GM18867 (cell line): ENCODE measurements at regions not wholly inside any gene's neighbourhood (a gene's known extent, or its start where the extent isn't known, plus 50 kb on each side); places are given as distances from the start of the nearest gene placed in this dataset.
"Not testable (repeated sequence)": the region's sequence is repeated elsewhere in the genome, so short reads cannot be mapped to it uniquely, and the experiment has no call there.

Experiments
- ATAC-seq: cut with Tn5 transposase; IDR thresholded peaks from one replicate; pipeline ENCODE4 v1.9.1; 2021; ENCODE audit warnings: mild to moderate bottlenecking, moderate library complexity; ENCODE audit not compliant: unreplicated experiment

DNA sequence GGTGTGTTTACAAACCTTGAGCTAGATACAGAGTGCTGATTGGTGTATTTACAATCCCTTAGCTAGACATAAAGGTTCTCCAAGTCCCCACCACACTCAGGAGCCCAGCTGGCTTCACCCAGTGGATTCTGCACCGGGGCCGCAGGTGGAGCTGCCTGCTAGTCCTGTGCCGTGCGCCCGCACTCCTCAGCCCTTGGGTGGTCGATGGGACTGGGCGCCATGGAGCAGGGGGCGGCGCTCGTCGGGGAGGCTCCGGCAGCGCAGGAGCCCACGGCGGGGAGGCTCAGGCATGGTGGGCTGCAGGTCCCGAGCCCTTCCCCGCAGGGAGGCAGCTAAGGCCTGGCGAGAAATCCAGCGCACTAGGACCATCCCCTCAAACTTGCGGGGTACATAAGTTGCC, 124.2 kb upstream of the EEF2KMT start:
- ATAC-seq: not testable (repeated sequence)

DNA sequence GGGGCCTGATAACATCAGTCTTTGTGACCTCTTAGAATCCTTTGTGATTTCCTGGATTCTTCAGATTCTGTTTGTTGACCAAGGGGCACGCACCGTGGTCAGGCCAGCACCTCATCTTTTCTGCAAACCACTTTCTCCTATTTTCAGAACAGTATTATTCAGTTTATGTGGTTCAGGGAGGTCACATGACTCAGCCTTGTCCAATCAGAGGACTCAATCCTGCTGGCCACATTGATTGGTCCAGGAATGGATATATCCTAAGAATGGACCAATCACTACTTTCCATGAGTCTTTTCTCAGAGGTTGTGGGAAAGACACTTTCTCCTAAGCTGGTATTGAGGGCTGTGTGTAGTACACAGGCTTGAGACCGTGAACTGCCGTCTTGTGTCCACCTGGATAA, 123.1 kb upstream of the EEF2KMT start:
- ATAC-seq: no peak

DNA sequence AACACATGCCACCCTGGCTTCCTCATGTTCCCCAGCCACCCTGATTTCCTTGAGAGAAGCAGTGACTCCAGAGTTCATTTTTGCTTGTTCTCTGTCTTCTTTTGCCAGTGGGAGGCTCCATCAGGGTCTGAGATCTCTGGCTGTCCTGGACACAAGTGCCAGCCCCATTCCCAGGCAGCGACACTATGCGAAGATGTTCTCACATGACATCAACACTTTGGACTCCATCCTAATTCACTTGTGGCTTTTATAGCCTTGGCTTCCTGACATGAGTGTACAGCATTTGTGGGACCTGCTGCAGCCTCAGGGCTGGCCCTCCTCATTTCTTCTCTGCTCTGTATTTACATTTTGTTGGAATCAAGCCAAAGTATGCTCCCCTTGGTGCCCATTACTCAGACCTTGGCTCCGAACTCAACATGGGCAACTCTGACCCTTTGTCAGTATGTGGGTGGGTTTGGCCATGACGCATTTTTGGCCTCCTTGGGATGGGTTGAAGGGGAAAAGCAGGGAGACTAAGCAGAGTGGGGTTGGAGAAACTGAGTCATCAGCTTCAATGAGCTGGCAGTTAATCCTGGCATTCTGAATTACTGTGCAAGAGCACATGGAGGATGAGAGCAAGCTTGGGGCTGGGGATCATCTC, 119.0 kb upstream of the EEF2KMT start:
- ATAC-seq: no peak

DNA sequence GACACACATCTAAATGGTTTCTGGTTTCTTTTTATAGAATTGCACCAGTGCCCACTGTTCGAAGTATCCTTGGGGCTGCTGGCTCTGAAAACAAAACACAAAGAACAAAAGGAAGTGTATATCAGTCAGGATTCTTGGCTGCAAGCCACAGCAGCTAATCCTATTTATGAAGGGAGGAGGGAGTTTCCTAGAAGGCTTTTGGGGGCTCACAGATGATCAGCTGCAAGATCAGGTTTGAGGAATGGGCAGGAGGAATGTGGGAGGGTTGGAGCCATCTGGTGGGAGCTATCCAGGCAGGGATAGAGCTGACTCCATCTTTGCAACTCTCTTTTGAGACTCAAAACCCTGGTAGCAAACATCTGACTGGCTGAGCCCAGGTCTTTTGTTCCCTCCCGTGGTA, 118.3 kb upstream of the EEF2KMT start:
- ATAC-seq: no peak

DNA sequence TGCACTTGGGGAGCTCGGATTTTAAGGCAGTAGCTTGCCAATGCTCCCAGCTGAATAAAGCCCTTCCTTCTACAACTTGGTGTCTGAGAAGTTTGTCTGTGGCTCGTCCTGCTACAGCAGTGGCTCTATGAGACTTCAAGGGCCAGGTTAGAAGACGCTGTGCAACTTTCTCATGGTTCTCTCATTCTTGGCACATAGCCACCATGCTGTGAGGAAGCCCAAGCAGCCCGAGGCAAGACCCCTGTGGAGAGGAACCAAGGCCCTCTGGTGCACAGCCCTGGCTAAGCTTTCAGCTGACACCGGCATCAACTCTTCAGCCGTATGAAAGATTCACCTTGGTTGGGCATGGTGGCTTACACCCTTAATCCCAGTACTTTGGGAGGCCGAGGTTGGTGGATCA, 116.9 kb upstream of the EEF2KMT start:
- ATAC-seq: no peak

DNA sequence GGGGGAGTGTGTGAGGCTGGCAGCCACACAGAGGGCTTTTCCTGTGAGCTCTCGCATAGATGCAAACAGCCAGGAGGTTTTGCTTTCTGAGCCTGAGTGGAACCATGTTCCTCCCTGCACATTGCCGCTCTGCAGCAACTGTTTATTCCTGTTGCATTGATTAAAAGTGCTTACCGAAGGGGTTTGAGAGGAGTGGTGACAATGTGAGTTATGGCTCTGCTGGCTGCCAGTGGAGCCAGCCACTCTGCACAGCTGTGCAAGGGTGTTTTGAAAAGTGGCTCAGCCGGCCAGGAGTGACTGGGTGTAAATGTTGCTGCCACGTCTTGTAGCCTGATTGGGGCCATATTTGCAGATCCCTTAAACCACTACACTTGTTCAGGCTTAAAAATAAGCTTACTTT, 114.9 kb upstream of the EEF2KMT start:
- not testable (repeated sequence) for ATAC-seq

DNA sequence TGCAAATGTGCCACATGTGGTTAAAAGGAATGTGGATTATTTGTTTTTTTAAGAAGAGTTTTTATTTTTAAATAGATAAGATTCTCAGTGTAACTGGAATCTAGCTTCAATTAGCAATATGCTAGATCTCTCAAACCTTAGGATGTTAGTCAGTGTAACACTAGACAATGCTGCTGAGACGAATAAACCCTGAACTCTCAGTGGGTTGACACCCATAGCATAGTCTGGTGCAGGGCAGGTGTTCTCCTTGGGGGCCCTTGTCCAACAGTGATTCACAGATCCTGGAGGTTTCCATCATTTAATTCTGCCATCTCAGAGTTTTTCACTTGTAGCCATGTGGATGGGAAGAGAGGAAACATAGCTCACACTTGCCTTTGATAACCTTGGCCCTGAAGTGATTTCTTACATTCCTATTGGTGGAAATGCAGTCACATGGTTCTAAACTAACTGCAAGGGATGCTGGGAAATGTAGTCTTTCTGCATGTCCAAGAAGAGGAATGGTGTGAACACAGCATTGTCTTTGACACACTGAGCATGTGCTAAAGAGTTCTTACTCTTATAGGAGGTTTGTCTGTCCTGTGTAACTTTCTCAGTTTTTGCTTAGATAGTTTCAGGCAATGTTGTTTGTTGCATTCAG, 110.4 kb upstream of the EEF2KMT start:
- ATAC-seq: not testable (repeated sequence)

DNA sequence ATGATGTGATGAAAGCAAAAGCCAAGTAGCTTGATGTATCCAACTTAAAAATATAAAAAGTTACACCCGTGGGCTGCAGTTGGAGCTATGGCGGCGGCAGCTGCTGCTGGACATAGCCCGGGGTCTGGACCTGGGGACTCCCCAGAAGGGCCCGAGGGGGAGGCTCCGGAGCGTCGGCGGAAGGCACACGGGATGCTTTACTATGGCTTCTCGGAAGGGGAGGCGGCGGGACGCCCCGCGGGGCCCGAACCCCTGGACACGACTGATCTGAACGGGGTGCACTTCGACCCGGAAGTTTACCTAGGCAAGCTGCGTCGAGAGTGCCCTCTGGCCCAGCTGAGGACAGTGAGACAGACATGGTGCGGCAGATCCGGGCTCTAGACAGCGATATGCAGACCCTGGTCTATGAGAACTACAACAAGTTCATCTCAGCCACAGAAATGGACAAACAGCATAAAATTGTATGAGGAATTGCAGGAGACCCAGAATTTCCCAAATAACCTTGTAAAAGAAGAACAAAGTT, 109.5 kb upstream of the EEF2KMT start:
- no peak for ATAC-seq

DNA sequence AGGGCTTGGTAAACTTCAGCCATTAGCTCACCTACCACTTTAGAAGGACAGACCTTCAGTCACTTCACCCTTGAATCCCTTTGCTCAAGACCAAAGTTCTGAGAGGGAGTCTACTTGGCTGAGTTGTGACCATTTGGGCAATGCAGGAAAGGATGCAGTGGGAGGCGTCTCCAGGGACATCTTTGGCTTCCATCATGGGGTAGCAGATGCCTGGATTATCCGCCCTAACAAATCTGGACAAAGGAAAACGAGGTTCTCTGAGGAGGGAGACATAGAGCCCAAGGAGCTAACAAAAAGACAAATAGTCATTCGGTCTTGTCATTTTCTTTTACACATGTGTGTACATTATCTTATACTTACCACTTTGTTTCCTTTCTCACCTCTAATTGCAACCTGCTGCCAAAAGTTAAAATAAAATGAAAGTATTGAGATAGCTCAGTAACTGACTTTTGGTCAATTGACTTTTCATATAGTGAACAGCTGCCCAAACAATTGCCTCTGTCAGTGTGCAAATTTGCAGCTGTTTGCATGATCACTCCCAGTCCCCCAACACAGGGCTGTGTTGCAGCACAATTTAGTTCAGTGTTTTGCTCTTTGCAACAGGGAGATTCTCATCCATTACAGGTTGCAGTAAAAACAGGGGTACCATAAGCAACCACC, 108.9 kb upstream of the EEF2KMT start:
- ATAC-seq: no peak

DNA sequence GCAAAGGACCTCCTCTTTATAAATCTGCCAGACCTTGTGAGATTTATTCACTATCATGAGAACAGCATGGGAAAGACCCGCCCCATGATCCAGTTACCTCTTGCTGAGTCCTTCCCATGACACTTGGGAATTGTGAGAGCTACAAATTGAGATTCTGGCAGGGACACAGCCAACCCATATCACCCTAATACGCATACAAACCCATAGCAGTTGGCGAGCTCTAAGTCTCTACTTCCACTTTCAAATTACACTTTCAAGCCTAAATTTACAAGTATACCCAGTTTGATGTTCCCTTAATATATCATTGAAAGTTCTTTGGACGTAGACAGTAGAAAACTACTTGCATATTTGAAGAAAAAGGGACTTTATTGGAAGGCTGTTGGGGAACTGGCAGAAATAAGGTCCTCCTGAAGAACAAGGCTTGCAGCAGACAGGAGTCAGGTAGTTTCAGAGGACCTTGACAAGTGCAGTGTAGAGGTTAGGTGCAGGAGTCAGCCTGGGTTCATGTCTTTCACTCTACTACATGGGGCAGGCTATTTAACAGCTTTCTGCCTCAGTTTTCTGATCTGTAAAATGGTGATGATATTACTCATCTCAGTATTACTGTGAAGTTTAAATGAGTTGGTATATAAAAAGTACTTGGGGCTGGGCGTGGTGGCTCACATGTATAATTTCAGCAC, 107.9 kb upstream of the EEF2KMT start:
- peak; percentile 74 for ATAC-seq

DNA sequence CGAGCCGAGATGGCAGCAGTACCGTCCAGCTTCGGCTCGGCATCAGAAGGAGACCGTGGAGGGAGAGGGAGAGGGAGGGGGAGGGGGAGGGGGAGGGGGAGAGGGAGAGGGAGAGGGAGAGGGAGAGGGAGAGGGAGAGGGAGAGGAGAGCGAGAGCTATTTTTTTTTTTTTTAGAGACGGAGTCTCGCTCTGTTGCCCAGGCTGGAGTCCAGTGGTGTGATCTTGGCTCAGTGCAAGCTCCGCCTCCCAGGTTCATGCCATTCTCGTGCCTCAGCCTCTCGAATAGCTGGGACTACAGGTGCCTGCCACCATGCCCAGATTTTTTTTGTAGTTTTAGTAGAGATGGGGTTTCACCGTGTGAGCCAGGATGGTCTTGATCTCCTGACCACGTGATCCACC, 106.1 kb upstream of the EEF2KMT start:
- not testable (repeated sequence) for ATAC-seq

DNA sequence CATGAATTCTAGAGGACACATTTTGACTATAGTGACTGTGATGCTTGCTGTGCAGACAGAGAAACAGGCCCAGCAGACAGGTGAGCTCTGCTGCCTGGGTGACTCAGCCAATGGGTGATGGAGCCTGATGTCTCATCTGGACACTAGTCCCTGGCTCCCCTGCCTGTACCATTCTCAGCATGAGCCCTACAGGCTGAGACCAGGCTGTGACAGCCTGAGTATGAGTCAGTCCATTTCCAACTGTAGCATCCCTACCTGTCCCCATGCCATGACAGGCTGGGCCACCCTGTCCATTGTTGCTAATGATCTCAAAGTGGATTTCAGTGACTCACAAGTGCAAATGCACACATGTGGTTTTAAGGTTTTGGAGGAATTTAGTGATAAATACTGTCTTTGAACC, 102.5 kb upstream of the EEF2KMT start:
- no peak for ATAC-seq

DNA sequence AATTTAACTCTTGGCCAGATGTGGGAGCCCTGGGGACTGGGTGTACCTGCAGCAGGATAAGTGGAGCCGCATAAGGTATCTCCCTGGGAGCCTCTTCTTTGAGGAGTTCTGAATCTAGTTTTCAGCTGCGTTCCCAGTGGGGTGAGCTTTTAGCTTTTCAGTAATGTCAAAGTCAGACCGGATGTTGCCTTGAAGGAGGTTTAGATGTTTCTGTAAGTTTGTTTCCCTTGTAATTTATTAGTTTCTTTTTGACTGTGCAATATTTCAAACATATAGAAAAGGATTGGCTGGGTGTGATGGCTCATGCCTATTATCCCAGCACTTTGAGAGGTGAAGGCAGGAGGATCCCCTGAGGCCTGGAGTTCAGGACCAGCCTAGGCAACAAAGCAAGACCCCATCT, 98.6 kb upstream of the EEF2KMT start:
- peak; percentile 65 for ATAC-seq

DNA sequence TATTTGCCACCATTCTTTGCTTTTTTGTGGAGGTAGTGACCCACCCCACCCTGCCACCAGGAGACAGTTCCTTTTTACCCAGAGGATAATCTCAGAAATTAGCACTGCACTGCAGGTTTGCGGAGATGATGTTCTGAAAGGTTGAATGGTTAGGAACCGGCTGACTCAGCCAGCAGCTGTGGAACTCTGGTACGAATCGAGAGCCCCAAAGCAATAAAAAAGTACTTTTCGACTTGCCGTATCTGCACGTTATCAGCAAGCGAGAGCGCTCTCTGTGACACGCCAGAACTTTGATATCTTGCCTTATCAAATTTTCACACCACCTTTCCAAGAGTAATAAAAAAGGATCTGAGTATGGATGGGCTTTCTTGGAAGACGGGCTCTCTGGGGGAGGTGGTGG, 96.3 kb upstream of the EEF2KMT start:
- no peak for ATAC-seq

DNA sequence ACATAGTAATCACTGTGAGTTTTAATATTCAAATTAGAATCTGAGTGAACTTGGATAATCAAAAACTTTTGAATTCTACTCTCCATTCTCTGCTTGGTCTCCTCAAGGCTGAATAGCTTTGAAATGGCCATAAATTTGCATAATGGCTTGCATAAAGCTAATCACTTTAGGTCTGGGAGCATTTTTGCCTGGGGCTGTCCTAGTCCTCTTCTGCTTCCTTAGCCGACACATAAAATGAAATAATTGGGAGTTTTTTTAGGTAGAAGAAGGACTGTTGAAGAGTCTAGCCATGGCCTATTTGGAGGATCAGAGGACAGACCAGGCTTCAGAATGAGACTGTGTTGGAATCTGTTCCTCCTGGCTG, 91.4 kb upstream of the EEF2KMT start:
- ATAC-seq: no peak

DNA sequence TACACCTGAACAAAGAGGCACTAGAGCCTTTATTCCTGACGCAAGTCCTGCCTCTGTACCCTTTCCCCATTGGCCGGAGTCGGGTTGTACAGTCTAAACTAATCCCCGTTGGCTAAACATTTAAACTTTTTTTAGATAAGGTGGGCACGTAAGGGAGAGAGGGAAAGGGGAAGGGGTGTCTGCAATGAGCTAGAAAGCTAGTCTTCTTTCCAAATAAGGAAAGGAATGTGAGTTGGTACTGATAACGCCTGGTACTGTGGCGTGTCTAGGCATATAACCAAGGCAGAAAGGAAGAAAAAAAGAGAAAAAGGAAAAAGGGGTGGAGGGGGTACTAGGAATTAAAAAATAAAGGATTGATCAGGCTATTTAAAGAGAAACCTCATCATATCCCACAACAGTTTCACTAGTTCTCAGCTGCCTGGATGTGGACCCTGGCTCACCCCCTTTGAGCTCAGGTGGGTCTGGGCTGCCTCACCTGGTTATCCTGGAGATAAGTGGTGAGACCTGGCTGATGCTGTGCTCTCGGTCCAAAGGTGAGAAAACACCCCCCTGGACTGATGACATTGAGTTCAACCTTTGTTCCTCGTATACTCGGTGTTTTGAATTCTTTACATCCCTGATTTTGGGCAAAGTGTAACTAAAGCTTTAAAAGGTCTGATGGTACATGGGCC, 90.9 kb upstream of the EEF2KMT start:
- ATAC-seq: no peak

DNA sequence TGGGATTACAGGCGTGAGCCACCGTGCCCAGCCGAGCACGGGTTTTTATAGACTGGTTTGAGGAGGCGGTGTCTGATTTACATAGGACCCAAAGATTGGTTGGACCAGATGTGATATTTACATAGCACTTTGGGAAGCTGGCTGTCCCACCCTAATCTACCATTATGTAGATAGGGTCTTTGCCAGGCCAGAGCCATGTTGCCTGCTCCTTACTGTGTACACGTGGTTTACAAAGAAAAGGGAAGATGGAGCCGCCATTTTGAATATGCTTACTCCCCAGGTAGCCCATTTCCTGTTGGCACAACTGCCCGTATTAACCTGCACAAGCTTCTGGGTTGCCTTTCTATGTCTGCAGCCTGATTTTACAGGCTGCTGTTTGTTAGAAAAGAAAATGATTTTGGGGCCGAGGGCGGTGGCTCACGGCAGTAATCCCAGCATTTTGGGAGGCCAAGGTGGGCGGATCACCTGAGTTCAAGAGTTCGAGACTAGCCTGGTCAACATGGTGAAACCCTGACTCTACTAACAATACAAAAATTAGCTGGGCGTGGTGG, 89.9 kb upstream of the EEF2KMT start:
- ATAC-seq: no peak

DNA sequence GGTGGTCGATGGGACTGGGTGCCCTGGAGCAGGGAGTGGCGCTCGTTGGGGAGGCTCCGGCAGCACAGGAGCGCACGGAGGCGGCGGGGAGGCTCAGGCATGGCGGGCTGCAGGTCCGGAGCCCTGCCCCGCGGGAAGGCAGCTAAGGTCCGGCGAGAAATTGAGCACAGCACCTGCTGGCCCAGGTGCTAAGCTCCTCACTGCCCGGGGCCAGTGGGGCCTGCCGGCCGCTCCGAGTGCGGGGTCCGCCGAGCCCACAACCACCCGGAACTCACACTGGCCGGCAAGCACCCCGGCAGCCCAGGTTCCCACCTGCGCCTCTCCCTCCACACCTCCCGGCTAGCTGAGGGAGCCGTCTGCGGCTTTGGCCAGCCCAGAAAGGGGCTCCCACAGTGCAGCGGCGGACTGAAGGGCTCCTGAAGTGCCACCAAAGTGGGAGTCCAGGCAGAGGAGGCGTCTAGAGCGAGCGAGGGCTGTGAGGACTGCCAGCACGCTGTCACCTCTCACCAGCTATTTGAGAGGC, 88.8 kb upstream of the EEF2KMT start:
- ATAC-seq: no peak

DNA sequence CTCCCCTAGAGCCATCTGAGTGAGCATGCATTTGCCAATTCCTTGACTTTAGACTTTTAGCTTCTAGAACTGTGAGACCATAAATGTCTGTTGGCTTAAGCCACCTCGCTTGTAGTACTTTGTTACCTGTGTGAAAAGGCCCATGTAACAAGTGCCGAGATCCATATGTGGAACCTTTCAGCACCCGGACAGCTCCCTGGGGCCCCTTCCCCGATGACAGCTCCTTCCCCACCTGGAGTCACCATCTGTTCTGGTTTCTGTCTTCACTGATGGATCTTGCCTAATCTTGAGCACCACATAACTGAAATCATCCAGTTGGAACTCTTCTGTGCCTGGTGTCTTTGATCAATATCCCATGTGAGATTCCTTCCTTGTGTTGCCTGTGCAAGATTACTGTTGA, 78.9 kb upstream of the EEF2KMT start:
- ATAC-seq: no peak

DNA sequence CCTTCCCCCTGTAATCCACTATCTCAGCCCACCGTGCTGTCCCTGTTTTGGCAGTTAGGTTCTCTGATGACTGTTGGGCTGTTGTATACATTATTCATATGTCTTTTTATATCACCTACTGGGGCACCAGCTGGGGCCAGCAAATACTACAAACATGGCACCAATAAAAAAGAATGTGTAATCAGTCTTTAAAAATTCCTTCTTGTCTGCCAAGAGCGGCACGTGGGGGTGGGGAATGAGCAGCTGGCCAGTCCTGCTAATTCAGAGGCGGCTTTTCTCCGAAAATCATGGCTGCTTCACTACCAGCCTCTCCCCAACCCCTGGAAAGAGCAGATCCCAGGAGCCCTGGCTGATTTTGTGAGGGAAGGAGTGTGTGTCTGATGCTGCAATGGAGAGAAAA, 77.7 kb upstream of the EEF2KMT start:
- no peak for ATAC-seq

DNA sequence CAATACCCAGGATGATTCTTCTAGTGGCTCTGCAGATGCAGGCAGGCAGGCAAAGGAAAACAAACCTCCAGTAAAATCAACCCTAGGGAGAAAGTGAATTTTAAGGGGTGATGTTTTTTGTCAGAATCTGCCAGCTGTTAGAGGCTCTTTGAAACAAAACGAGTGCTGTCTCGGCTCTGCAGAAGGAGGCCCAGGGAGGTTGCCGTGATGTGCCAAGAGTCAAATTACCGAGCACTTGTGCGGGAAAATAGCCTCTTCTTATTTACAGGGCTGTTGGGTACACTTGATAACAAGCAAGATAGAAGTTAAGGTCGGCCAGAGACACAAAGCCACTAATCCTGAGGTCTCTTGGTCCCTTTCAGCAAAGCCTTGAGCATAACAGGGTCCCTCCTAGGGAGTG, 68.9 kb upstream of the EEF2KMT start:
- no peak for ATAC-seq
